HFF-Myc (cell line): ENCODE measurements at regions not wholly inside any gene's neighbourhood (a gene's known extent, or its start where the extent isn't known, plus 50 kb on each side); places are given as distances from the start of the nearest gene placed in this dataset.
A peak's percentile ranks its signal among the peaks of the same experiment; 100 is the strongest.

Experiments
- DNase-seq: peaks from one replicate; pipeline ENCODE4 v3.0.0-alpha.2; 2011; ENCODE audit warnings: low read depth; ENCODE audit errors: extremely low read depth
- H3K4me3 ChIP-seq: replicated peaks from 2 replicates; pipeline ENCODE4 v1.5.1; 2011; ENCODE audit warnings: low read depth, mild to moderate bottlenecking, control low read depth, low read length
- CTCF ChIP-seq: IDR thresholded peaks from 2 replicates; pipeline ENCODE4 v1.5.1; 2012; ENCODE audit warnings: mild to moderate bottlenecking, low read depth, low read length, control low read depth; ENCODE audit errors: missing control alignments

- DNase-seq, result no peak
- TF ChIP-seq CTCF, result no peak
- H3K4me3 ChIP-seq, result no peak overlapping the region
These were observed 141.2 kb upstream of the HDAC9 start for GRCh38 chr7:18354108-18355085.

GRCh38 chr7:18356191-18356645, 139.3 kb upstream of the HDAC9 start:
- TF ChIP-seq CTCF, result peak; percentile 52
- peak; percentile 17 for DNase-seq
- H3K4me3 ChIP-seq, result no peak overlapping the region

DNA sequence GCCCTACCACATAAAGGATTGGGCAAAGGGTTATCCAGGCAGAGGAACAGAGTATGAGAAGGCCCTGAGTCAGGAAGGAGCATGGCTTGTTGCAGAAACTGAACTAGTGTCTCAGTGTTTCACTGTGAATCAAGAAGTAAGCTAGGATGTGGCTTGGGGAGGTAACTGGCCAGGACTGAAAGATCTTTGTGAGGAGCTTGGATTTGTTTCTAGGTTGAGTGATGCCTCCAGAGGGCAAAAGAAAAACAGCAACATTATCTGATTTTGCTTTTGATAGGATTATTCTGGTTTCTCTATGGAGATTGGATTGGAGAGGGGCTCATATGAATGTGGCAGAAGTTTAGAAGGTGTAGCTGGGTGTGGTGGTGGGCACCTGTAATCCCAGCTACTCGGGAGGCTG, 137.9 kb upstream of the HDAC9 start:
- H3K4me3 ChIP-seq, result no peak overlapping the region
- DNase-seq, result peak; percentile 5
- peak; percentile 25 for TF ChIP-seq CTCF

DNA sequence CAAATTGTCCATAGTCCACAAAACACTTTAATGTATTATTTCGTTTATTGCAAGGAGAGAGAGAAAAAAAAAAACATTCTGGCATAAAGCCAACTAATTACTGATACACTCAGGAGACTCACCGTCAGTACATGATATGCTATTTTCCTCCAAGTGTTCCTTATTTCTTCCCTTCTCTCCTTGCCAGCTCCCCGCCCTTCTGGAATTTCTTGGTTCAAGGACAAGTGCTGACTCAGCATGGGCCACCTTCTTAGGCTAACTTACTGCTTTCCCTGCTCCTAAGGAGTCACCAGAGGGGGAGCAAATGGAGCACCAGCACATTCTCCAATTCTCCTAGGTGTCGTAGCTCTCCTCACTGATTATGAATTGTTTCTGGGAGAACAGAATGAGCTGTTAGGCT, 133.8 kb upstream of the HDAC9 start:
- no peak for TF ChIP-seq CTCF
- DNase-seq, result peak; percentile 5
- no peak overlapping the region for H3K4me3 ChIP-seq

GRCh38 chr7:18363751-18364380, 131.7 kb upstream of the HDAC9 start:
- no peak overlapping the region for H3K4me3 ChIP-seq
- no peak for TF ChIP-seq CTCF
- no peak for DNase-seq

GRCh38 chr7:18364396-18364795, 131.2 kb upstream of the HDAC9 start:
- DNase-seq, result no peak
- TF ChIP-seq CTCF, result no peak
- H3K4me3 ChIP-seq, result no peak overlapping the region
